DOHH2 (cell line): ENCODE measurements at regions not wholly inside any gene's neighbourhood (a gene's known extent, or its start where the extent isn't known, plus 50 kb on each side); places are given as distances from the start of the nearest gene placed in this dataset.

Experiments
- EZH2phosphoT487 ChIP-seq: fragments of 200-600 bp; sonication (generic); IDR thresholded peaks from 2 replicates; pipeline ENCODE4 v1.6.1; 2017; ENCODE audit warnings: borderline replicate concordance, mild to moderate bottlenecking, antibody characterized with exemption, low read length, moderate library complexity, mixed read lengths
- TF ChIP-seq, protein P1 (sequence below): fragments of 200-600 bp; sonication (generic); IDR thresholded peaks from one replicate; pipeline ENCODE4 v1.5.1; 2014; ENCODE audit warnings: antibody characterized with exemption, mild to moderate bottlenecking, low read depth, low read length; ENCODE audit not compliant: poor library complexity, severe bottlenecking

DNA sequence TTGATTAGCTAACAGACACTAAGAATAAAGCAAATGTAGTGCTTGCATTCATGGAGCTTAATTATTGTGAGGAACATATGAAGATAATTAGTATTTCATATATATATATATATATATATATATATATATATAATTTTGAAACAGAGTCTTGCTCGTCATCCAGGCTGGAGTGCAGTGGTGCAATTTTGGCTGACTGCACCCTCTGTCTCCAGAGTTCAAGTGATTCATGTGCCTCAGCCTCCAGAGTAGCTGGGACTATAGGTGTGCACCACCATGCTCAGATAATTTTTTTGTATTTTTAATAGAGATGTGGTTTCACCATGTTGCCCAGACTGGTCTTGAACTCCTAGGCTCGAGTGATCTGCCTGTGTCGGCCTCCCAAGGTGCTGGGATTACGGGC lies 1091.6 kb upstream of the TMEM132C start:
- TF ChIP-seq, protein P1, sequence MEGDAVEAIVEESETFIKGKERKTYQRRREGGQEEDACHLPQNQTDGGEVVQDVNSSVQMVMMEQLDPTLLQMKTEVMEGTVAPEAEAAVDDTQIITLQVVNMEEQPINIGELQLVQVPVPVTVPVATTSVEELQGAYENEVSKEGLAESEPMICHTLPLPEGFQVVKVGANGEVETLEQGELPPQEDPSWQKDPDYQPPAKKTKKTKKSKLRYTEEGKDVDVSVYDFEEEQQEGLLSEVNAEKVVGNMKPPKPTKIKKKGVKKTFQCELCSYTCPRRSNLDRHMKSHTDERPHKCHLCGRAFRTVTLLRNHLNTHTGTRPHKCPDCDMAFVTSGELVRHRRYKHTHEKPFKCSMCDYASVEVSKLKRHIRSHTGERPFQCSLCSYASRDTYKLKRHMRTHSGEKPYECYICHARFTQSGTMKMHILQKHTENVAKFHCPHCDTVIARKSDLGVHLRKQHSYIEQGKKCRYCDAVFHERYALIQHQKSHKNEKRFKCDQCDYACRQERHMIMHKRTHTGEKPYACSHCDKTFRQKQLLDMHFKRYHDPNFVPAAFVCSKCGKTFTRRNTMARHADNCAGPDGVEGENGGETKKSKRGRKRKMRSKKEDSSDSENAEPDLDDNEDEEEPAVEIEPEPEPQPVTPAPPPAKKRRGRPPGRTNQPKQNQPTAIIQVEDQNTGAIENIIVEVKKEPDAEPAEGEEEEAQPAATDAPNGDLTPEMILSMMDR: no peak
- TF ChIP-seq EZH2phosphoT487: no peak
